Cardiac fibroblast (primary cell): ENCODE measurements at regions not wholly inside any gene's neighbourhood (a gene's known extent, or its start where the extent isn't known, plus 50 kb on each side); places are given as distances from the start of the nearest gene placed in this dataset.

Source experiments
- DNase-seq, 2 donors: peaks; one replicate each; pipeline versions ENCODE4 v3.0.0 to v3.0.0-alpha.2; 2010; ENCODE audit warnings: low read depth in 2 of 2
- H3K4me3 ChIP-seq, 2 donors: replicated peaks in 1 of 2; 1 replicate in 1 of 2; 2 replicates in 1 of 2; pipeline ENCODE4 v1.5.1; 2011; ENCODE audit warnings: low read depth in 2 of 2, low read length in 2 of 2, mild to moderate bottlenecking in 2 of 2, moderate library complexity in 1 of 2
- CTCF ChIP-seq: IDR thresholded peaks from one replicate; pipeline ENCODE4 v1.5.1; 2011; ENCODE audit warnings: low read depth, mild to moderate bottlenecking, low read length, inconsistent platforms

DNA sequence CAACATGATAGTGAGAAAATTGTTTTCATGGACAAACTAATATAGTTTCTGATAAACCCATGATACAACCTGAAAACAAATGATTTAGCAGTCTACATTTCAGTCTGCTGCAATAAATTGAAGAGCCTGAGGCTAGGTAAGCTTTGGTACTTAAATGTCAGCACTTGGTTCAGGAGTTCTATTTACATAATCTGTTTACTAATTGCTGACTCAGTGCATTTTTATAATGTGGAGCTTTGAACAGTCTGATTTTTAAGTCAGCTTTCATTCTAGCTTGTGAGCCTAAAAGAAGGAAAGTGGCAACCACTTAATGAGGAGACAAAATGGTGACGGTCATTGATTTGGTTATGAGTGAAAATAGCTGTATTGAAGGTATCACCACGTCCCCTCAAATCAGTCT is 488.6 kb downstream of the CPS1 start:
- DNase-seq = no peak
- TF ChIP-seq CTCF = no peak
- H3K4me3 ChIP-seq = no peak overlapping the region

DNA sequence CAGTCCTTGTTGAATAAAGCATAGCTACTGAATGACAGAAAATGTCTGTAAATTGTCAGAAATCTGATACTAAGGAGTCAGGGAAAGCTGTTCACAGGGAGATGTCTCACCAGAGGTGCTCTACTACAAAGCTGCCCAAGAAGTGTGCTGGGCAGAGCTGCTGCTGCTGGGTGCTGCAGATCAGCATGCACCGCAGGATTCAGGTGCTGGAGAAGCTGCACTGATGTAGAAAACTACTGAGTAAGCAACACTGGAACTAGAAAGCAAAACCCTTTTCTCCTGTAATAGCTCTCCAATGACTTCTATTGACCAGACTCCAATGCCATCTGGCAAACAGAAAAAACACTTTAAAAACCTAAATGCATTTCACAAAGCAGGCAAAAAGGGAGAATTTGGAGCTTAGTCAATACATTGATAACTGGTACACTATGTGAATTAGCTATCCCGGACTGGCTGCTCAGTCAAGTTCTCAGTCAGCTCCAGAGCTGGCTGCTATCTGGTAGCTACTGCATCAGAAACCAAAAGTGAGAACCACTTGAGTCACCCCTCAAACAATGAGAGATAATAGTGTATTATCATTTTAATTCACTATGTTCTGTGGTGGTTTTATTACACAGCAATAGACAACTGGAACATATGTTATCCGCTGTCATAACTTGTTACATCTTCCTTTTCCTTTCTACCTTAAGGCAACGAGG is 493.1 kb downstream of the CPS1 start:
- TF ChIP-seq CTCF = no peak
- no peak for DNase-seq

GRCh38 chr2:211055438-211055837 is 499.0 kb downstream of the CPS1 start:
- no peak overlapping the region for H3K4me3 ChIP-seq
- DNase-seq = peak; percentile 7 to 33
- peak; percentile 45 for TF ChIP-seq CTCF

More for the DNA sequence above, 493.1 kb downstream of the CPS1 start:
- no peak overlapping the region for H3K4me3 ChIP-seq

- DNase-seq = no peak
- TF ChIP-seq CTCF = no peak
- no peak overlapping the region for H3K4me3 ChIP-seq
Measured at GRCh38 chr2:211061612-211062296, 505.4 kb downstream of the CPS1 start.

GRCh38 chr2:211062297-211062612 is 505.9 kb downstream of the CPS1 start:
- no peak overlapping the region for H3K4me3 ChIP-seq
- no peak for DNase-seq
- no peak for TF ChIP-seq CTCF

DNA sequence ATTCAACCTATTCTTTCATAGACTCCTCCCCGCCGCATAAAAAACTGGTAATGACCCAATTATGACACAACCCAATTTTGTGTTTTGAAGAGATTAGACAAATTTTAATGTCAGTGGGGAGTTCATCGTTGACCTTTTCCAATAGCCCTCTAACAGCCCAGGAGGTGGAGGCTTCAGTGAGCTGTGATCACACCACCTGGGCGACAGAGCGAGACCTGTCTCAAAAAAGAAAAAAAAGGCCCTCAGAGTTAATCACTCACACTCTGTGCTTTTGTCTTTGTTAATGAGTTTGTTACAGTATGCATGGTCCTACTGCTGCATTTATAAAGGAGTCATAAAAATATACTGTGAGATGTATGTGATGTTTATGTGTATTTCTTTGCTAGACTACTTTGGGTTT is 510.6 kb downstream of the CPS1 start:
- TF ChIP-seq CTCF = no peak
- H3K4me3 ChIP-seq = no peak overlapping the region
- no peak for DNase-seq
